ENCODE measurements at regions not wholly inside any gene's neighbourhood (a gene's known extent, or its start where the extent isn't known, plus 50 kb on each side); places are given as distances from the start of the nearest gene placed in this dataset.

- TF ChIP-seq GABPA (IDR thresholded peaks at IDR 0.05 in 1 of 2, conservative IDR thresholded peaks at IDR 0.05 in 1 of 2): no peak
- no peak for TF ChIP-seq TAF1 (conservative IDR thresholded peaks at IDR 0.05)
- TF ChIP-seq, protein P1, sequence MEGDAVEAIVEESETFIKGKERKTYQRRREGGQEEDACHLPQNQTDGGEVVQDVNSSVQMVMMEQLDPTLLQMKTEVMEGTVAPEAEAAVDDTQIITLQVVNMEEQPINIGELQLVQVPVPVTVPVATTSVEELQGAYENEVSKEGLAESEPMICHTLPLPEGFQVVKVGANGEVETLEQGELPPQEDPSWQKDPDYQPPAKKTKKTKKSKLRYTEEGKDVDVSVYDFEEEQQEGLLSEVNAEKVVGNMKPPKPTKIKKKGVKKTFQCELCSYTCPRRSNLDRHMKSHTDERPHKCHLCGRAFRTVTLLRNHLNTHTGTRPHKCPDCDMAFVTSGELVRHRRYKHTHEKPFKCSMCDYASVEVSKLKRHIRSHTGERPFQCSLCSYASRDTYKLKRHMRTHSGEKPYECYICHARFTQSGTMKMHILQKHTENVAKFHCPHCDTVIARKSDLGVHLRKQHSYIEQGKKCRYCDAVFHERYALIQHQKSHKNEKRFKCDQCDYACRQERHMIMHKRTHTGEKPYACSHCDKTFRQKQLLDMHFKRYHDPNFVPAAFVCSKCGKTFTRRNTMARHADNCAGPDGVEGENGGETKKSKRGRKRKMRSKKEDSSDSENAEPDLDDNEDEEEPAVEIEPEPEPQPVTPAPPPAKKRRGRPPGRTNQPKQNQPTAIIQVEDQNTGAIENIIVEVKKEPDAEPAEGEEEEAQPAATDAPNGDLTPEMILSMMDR (IDR thresholded peaks at IDR 0.05; ENCODE audit: low read depth, low read length, missing input control): no peak
- no peak for TF ChIP-seq REST (IDR thresholded peaks at IDR 0.05)
- no peak for TF ChIP-seq RAD21 (IDR thresholded peaks at IDR 0.05)
- no peak for TF ChIP-seq EGR1 (IDR thresholded peaks at IDR 0.05; ENCODE audit: low read depth in 2 of 2)
- TF ChIP-seq FOXA1 (IDR thresholded peaks at IDR 0.05): no peak
These were observed 146.2 kb upstream of the LAMA2 start for GRCh38 chr6:128736780-128737179.

Measured in liver (tissue), 3 donors.